LNCaP clone FGC (cell line): ENCODE measurements at regions not wholly inside any gene's neighbourhood (a gene's known extent, or its start where the extent isn't known, plus 50 kb on each side); places are given as distances from the start of the nearest gene placed in this dataset.

Experiments used
- DNase-seq: peaks from one replicate; pipeline ENCODE4 v3.0.0-alpha.2; 2011; ENCODE audit warnings: low read depth
- H3K4me3 ChIP-seq: 2 replicates; pipeline ENCODE4 v1.5.1; 2011; ENCODE audit warnings: mild to moderate bottlenecking, low read depth, low read length, control low read depth
- CTCF ChIP-seq: IDR thresholded peaks from 2 replicates; pipeline ENCODE4 v1.5.1; 2012; ENCODE audit warnings: mild to moderate bottlenecking; ENCODE audit not compliant: control insufficient read depth, insufficient read depth; ENCODE audit errors: extremely low read depth

GRCh38 chr4:1485280-1485679 lies 79.0 kb upstream of the NKX1-1 start:
- no peak overlapping the region for H3K4me3 ChIP-seq
- no peak for DNase-seq
- TF ChIP-seq CTCF: no peak

GRCh38 chr4:1480720-1481119 lies 74.5 kb upstream of the NKX1-1 start:
- TF ChIP-seq CTCF: no peak
- H3K4me3 ChIP-seq: no peak overlapping the region
- DNase-seq: no peak

GRCh38 chr4:1479454-1479853 lies 73.2 kb upstream of the NKX1-1 start:
- no peak for TF ChIP-seq CTCF
- no peak overlapping the region for H3K4me3 ChIP-seq
- no peak for DNase-seq

- TF ChIP-seq CTCF: no peak
- no peak overlapping the region for H3K4me3 ChIP-seq
- no peak for DNase-seq
These were observed 72.6 kb upstream of the NKX1-1 start for GRCh38 chr4:1478766-1479355.

- no peak for DNase-seq
These were observed 71.0 kb upstream of the NKX1-1 start for GRCh38 chr4:1477045-1477840.

GRCh38 chr4:1476140-1476513 lies 69.9 kb upstream of the NKX1-1 start:
- no peak overlapping the region for H3K4me3 ChIP-seq
- DNase-seq: no peak
- no peak for TF ChIP-seq CTCF

More at GRCh38 chr4:1477045-1477840, 71.0 kb upstream of the NKX1-1 start:
- H3K4me3 ChIP-seq: no peak overlapping the region
- TF ChIP-seq CTCF: no peak
